Skin of body (tissue), 1 donor: ENCODE measurements at regions not wholly inside any gene's neighbourhood (a gene's known extent, or its start where the extent isn't known, plus 50 kb on each side); places are given as distances from the start of the nearest gene placed in this dataset.

Experiments
- DNase-seq: peaks from one replicate; lab custom pipeline; 2025; lab: John Stamatoyannopoulos, UW

GRCh38 chr5:39520232-39520572 is 95.4 kb upstream of the DAB2 start:
- DNase-seq: peak; percentile 90

GRCh38 chr5:39519566-39520231 is 94.9 kb upstream of the DAB2 start:
- DNase-seq: peak; percentile 74

- no peak for DNase-seq
Measured at GRCh38 chr5:39519079-39519478, 94.3 kb upstream of the DAB2 start.

- peak; percentile 70 for DNase-seq
Measured at GRCh38 chr5:39518516-39518915, 93.7 kb upstream of the DAB2 start.

- DNase-seq: peak; percentile 28
Measured at GRCh38 chr5:39517800-39518199, 93.0 kb upstream of the DAB2 start.

GRCh38 chr5:39515881-39516280 is 91.1 kb upstream of the DAB2 start:
- no peak for DNase-seq

- DNase-seq: no peak
Measured at GRCh38 chr5:39513236-39513635, 88.5 kb upstream of the DAB2 start.

GRCh38 chr5:39506211-39506610 is 81.4 kb upstream of the DAB2 start:
- peak; percentile 70 for DNase-seq

GRCh38 chr5:39505791-39506190 is 81.0 kb upstream of the DAB2 start:
- DNase-seq: peak; percentile 10

- DNase-seq: no peak
Measured at GRCh38 chr5:39505363-39505762, 80.6 kb upstream of the DAB2 start.

GRCh38 chr5:39503155-39503554 is 78.4 kb upstream of the DAB2 start:
- no peak for DNase-seq

GRCh38 chr5:39502704-39503103 is 77.9 kb upstream of the DAB2 start:
- DNase-seq: no peak

- DNase-seq: peak; percentile 66
Measured at GRCh38 chr5:39501397-39501796, 76.6 kb upstream of the DAB2 start.

- no peak for DNase-seq
Measured at GRCh38 chr5:39500551-39501175, 75.9 kb upstream of the DAB2 start.

- DNase-seq: no peak
Measured at GRCh38 chr5:39498278-39498952, 73.6 kb upstream of the DAB2 start.

GRCh38 chr5:39497322-39497721 is 72.5 kb upstream of the DAB2 start:
- no peak for DNase-seq

- peak; percentile 31 for DNase-seq
Measured at GRCh38 chr5:39495227-39495626, 70.4 kb upstream of the DAB2 start.

GRCh38 chr5:39494534-39494933 is 69.8 kb upstream of the DAB2 start:
- no peak for DNase-seq

- DNase-seq: peak; percentile 65
Measured at GRCh38 chr5:39494107-39494510, 69.3 kb upstream of the DAB2 start.

- no peak for DNase-seq
Measured at GRCh38 chr5:39491210-39491609, 66.4 kb upstream of the DAB2 start.

- no peak for DNase-seq
Measured at GRCh38 chr5:39489263-39489662, 64.5 kb upstream of the DAB2 start.

GRCh38 chr5:39486790-39487189 is 62.0 kb upstream of the DAB2 start:
- DNase-seq: no peak

- DNase-seq: no peak
Measured at GRCh38 chr5:39486361-39486760, 61.6 kb upstream of the DAB2 start.
